ENCODE measurements at regions not wholly inside any gene's neighbourhood (a gene's known extent, or its start where the extent isn't known, plus 50 kb on each side); places are given as distances from the start of the nearest gene placed in this dataset.

GRCh38 chr9:79257790-79258351 lies 313.9 kb upstream of the TLE4 start:
- peak overlapping the region in 2 of 3 donors; percentile 32 to 58 for H3K4me3 ChIP-seq
- no peaks in the 10 kb centered on the region for H3K27me3 ChIP-seq
- DNase-seq (ENCODE audit: low spot score in 2 of 2), result no peak
- no peak overlapping the region for H3K27ac ChIP-seq
- intact Hi-C loops (cut with DNase I; ENCODE audit: low total_unique reads), result no loop called here
- no peaks in the 10 kb centered on the region for H3K4me1 ChIP-seq
- no peaks in the 10 kb centered on the region for H3K9me3 ChIP-seq
- TF ChIP-seq POLR2A (IDR thresholded peaks at IDR 0.05), result no peak
- no peak for TF ChIP-seq POLR2AphosphoS5 (IDR thresholded peaks at IDR 0.05)
- TF ChIP-seq CTCF (IDR thresholded peaks at IDR 0.05), result no peak
- H3K36me3 ChIP-seq, result no peaks in the 10 kb centered on the region

DNA sequence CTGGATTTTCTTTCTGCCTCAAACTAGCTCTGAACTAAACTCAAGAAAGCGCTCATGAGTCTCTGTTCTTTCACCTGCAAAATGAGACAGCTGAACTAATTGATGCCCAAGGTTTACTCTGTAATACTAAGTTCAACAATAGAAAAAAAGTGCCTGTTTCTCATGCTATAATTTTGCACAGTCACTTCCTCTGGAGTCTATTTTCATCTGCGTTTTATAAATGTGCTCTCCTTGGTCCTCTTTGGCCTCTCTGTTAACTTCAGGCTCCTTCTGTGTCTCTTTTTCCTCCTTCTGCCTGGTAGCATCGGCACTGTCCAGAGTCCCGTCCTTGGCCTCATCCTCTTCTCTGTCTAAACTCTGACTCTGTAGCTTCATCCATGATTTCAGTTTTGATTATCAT lies 311.9 kb upstream of the TLE4 start:
- TF ChIP-seq CTCF (IDR thresholded peaks at IDR 0.05), result no peak
- TF ChIP-seq POLR2A (IDR thresholded peaks at IDR 0.05), result no peak
- Histone ChIP-seq H3K9me3 (no peaks in the 10 kb centered on the region), H3K4me3 (no peak overlapping the region), H3K36me3 (no peaks in the 10 kb centered on the region), H3K27ac (no peak overlapping the region), H3K4me1 (no peaks in the 10 kb centered on the region), H3K27me3 (peaks cover 0 to 3% of the 10 kb centered on the region in 2 donors)
- DNase-seq (ENCODE audit: low spot score in 2 of 2), result no peak
- intact Hi-C loops (cut with DNase I; ENCODE audit: low total_unique reads), result no loop called here

DNA sequence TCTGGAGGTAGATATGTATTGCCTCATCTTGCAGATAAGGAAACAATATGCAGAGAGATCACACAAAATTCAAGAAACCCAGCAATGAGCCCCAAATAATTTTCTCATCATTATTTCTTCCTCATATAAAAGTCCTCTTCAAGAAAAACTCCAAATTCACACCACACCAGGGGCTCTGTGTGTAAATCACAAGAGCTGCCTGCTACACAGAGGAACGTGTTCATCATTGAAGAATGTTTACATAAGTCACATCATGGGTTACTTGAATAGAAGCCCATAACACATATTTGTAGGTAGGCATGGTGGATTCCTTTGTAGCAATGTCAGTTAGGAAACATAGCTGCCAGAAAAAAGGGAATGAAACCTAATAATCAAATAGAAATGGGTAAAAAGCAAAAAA lies 308.1 kb upstream of the TLE4 start:
- Histone ChIP-seq H3K27me3 (peaks cover 0 to 3% of the 10 kb centered on the region in 2 donors), H3K4me3 (no peak overlapping the region), H3K4me1 (no peaks in the 10 kb centered on the region), H3K36me3 (no peaks in the 10 kb centered on the region), H3K27ac (no peak overlapping the region), H3K9me3 (no peaks in the 10 kb centered on the region)
- no peak for DNase-seq (ENCODE audit: low spot score in 2 of 2)
- TF ChIP-seq POLR2AphosphoS5 (IDR thresholded peaks at IDR 0.05), result no peak
- no peak for TF ChIP-seq CTCF (IDR thresholded peaks at IDR 0.05)
- no peak for TF ChIP-seq POLR2A (IDR thresholded peaks at IDR 0.05)
- intact Hi-C loops (cut with DNase I; ENCODE audit: low total_unique reads), result no loop called here

GRCh38 chr9:79264041-79264440 lies 307.7 kb upstream of the TLE4 start:
- Histone ChIP-seq H3K36me3 (no peaks in the 10 kb centered on the region), H3K27me3 (peaks cover 0 to 3% of the 10 kb centered on the region in 2 donors), H3K9me3 (no peaks in the 10 kb centered on the region), H3K4me1 (no peaks in the 10 kb centered on the region), H3K4me3 (no peak overlapping the region), H3K27ac (no peak overlapping the region)
- no peak for DNase-seq (ENCODE audit: low spot score in 2 of 2)
- intact Hi-C loops (cut with DNase I; ENCODE audit: low total_unique reads), result no loop called here
- no peak for TF ChIP-seq POLR2AphosphoS5 (IDR thresholded peaks at IDR 0.05)
- TF ChIP-seq CTCF (IDR thresholded peaks at IDR 0.05), result no peak
- TF ChIP-seq POLR2A (IDR thresholded peaks at IDR 0.05), result no peak

- H3K4me1 ChIP-seq, result no peaks in the 10 kb centered on the region
- TF ChIP-seq POLR2AphosphoS5 (IDR thresholded peaks at IDR 0.05) (no peak), CTCF (IDR thresholded peaks at IDR 0.05) (no peak), POLR2A (IDR thresholded peaks at IDR 0.05) (no peak)
- DNase-seq (ENCODE audit: low spot score in 2 of 2), result no peak
- H3K27me3 ChIP-seq, result peaks cover 0 to 3% of the 10 kb centered on the region in 2 donors
- intact Hi-C loops (cut with DNase I; ENCODE audit: low total_unique reads), result no loop called here
- no peaks in the 10 kb centered on the region for H3K9me3 ChIP-seq
- no peak overlapping the region for H3K27ac ChIP-seq
- H3K4me3 ChIP-seq, result no peak overlapping the region
- no peaks in the 10 kb centered on the region for H3K36me3 ChIP-seq
Observed at GRCh38 chr9:79264511-79265355, 307.0 kb upstream of the TLE4 start.

All from breast epithelium (tissue), 4 donors.